ENCODE measurements at regions not wholly inside any gene's neighbourhood (a gene's known extent, or its start where the extent isn't known, plus 50 kb on each side); places are given as distances from the start of the nearest gene placed in this dataset.

DNA sequence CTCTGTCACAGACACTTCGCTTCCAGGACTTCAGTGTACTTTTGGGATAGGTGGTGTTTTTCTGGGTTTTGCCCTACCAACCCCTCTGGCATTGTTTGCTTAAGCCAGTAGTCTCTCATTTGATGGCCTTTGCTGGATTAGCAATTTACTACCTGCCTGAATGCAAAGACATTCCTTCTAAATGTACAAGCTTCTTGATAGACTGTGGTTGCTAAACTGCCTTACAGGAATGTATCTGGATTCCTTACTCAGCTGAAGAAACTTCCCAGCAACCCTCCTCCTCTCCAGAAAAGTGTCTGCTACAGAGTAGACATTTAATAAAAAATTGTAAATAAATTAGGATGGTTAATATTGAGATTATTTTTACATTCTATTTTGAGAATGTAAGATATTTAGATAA is 1916.7 kb downstream of the EFNA5 start:
- Histone ChIP-seq H3K27me3 (ENCODE audit: control insufficient read depth in 1 of 2, insufficient read depth in 2 of 2, low read length in 2 of 2) (no peaks in the 10 kb centered on the region), H3K27ac (ENCODE audit: low read length) (no peak overlapping the region), H3K4me1 (ENCODE audit: control insufficient read depth, insufficient read depth, low read length) (no peaks in the 10 kb centered on the region), H3K9ac (ENCODE audit: low read length in 2 of 2) (no peak overlapping the region), H3K9me3 (ENCODE audit: control insufficient read depth in 2 of 2, low read length in 2 of 2) (peaks cover under 1% of the 10 kb centered on the region in 2 donors), H3K4me3 (ENCODE audit: low read length in 2 of 2) (no peak overlapping the region), H3K36me3 (ENCODE audit: control insufficient read depth in 2 of 2, insufficient read depth in 2 of 2, low read length in 2 of 2) (no peaks in the 10 kb centered on the region)

DNA sequence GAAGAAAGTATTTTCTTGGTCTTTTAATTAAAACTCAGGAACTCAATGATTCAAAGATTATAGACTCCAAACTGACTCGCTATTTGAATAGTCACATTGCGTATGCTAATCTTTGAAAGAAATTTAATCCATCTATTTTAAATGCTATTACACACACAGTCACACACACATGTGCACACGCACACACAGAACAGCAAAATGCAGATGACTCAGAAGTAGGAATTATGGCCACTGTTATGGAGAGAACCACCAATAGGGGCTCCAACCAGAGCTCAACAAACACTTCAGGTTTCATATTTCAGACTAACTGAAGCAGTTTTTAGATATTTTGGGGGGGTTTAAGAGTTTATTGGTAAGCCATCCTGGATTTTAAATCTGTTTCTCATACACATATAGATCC is 1917.9 kb downstream of the EFNA5 start:
- no peaks in the 10 kb centered on the region for H3K4me1 ChIP-seq (ENCODE audit: control insufficient read depth, insufficient read depth, low read length)
- no peak overlapping the region for H3K4me3 ChIP-seq (ENCODE audit: low read length in 2 of 2)
- H3K27ac ChIP-seq (ENCODE audit: low read length) = no peak overlapping the region
- H3K36me3 ChIP-seq (ENCODE audit: control insufficient read depth in 2 of 2, insufficient read depth in 2 of 2, low read length in 2 of 2) = no peaks in the 10 kb centered on the region
- H3K9ac ChIP-seq (ENCODE audit: low read length in 2 of 2) = no peak overlapping the region
- no peaks in the 10 kb centered on the region for H3K9me3 ChIP-seq (ENCODE audit: control insufficient read depth in 2 of 2, low read length in 2 of 2)
- H3K27me3 ChIP-seq (ENCODE audit: control insufficient read depth in 1 of 2, insufficient read depth in 2 of 2, low read length in 2 of 2) = no peaks in the 10 kb centered on the region

DNA sequence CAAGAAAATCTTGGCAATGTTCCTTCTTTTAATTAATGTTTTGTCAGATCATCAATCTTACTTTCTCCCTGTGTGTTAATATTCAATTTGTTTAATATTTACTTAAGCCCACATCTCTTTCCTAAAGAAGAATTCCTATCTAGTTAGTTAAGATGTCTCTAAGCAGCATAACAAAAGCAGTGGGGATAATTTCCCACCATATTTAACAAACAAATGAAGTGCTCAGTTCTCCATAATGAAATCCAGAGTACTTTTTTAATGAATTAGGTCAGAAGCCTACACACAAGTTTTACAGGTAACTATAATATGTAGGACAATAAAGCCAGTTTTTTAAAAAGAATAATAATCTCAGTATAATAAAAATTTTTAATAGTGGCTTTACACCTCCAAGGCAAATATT is 1918.8 kb downstream of the EFNA5 start:
- no peaks in the 10 kb centered on the region for H3K9me3 ChIP-seq (ENCODE audit: control insufficient read depth in 2 of 2, low read length in 2 of 2)
- no peaks in the 10 kb centered on the region for H3K4me1 ChIP-seq (ENCODE audit: control insufficient read depth, insufficient read depth, low read length)
- H3K36me3 ChIP-seq (ENCODE audit: control insufficient read depth in 2 of 2, insufficient read depth in 2 of 2, low read length in 2 of 2) = no peaks in the 10 kb centered on the region
- no peaks in the 10 kb centered on the region for H3K27me3 ChIP-seq (ENCODE audit: control insufficient read depth in 1 of 2, insufficient read depth in 2 of 2, low read length in 2 of 2)
- H3K9ac ChIP-seq (ENCODE audit: low read length in 2 of 2) = no peak overlapping the region
- H3K27ac ChIP-seq (ENCODE audit: low read length) = no peak overlapping the region
- H3K4me3 ChIP-seq (ENCODE audit: low read length in 2 of 2) = no peak overlapping the region

DNA sequence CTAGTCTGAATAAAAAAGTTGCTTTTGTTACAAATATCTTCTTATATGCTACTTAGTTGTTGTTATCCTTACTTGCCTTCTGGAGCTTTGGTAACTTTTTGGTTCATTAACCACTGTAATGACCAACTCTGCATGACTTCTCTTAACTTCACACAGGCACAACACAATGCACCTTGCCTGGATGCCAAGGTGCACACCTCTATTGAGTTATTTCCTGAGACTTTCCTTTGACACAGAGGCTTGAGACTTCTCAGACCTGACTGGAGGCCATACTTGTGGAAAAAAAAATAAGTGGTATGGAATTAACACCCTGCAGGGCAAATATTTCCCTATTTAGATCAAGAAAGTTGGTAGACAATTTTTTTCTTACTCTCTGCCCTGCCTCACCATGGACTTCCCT is 1925.6 kb downstream of the EFNA5 start:
- H3K9me3 ChIP-seq (ENCODE audit: control insufficient read depth in 2 of 2, low read length in 2 of 2) = no peaks in the 10 kb centered on the region
- no peak overlapping the region for H3K27ac ChIP-seq (ENCODE audit: low read length)
- no peak overlapping the region for H3K4me3 ChIP-seq (ENCODE audit: low read length in 2 of 2)
- no peaks in the 10 kb centered on the region for H3K36me3 ChIP-seq (ENCODE audit: control insufficient read depth in 2 of 2, insufficient read depth in 2 of 2, low read length in 2 of 2)
- no peaks in the 10 kb centered on the region for H3K4me1 ChIP-seq (ENCODE audit: control insufficient read depth, insufficient read depth, low read length)
- H3K27me3 ChIP-seq (ENCODE audit: control insufficient read depth in 1 of 2, insufficient read depth in 2 of 2, low read length in 2 of 2) = no peaks in the 10 kb centered on the region
- no peak overlapping the region for H3K9ac ChIP-seq (ENCODE audit: low read length in 2 of 2)

DNA sequence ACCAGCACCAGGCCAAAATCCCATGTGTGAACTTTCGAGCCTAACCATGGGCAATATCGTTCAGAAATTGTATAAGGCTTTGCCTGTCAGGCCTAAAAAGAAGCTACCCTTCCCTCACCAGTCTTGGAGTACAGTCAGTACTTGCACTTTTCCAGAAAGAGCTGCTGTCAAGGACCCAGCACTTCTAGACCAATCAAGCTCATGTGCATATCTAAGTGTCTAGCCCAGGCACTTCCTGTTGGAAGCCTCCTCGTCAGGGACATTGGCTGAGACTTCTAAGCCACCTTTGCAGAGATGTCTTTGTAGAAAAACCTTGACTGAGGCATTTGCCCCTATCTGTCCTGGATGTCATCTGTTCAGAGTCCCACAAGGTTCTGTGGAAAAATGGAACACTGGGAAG is 1930.5 kb downstream of the EFNA5 start:
- Histone ChIP-seq H3K36me3 (ENCODE audit: control insufficient read depth in 2 of 2, insufficient read depth in 2 of 2, low read length in 2 of 2) (no peaks in the 10 kb centered on the region), H3K27ac (ENCODE audit: low read length) (no peak overlapping the region), H3K9me3 (ENCODE audit: control insufficient read depth in 2 of 2, low read length in 2 of 2) (no peaks in the 10 kb centered on the region), H3K9ac (ENCODE audit: low read length in 2 of 2) (no peak overlapping the region), H3K27me3 (ENCODE audit: control insufficient read depth in 1 of 2, insufficient read depth in 2 of 2, low read length in 2 of 2) (no peaks in the 10 kb centered on the region), H3K4me3 (ENCODE audit: low read length in 2 of 2) (no peak overlapping the region), H3K4me1 (ENCODE audit: control insufficient read depth, insufficient read depth, low read length) (no peaks in the 10 kb centered on the region)

DNA sequence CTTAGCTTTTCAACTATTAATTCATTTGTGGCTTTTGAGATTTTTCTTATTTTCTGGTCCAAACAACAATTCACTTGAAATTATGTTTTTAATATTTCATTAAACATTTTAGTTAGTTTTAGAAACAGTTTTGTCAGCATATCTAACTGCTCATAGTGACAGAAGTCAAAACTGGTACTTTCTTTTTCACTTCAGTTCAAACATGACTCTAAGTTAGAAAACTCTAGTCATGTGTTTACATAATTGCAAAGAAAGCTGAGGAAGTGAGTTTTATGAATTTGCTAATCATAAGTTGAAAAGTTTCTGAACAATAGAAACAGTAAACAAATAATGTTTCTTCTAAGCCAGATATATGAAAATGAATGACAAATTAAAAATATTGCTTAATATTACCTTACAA is 1931.0 kb downstream of the EFNA5 start:
- H3K4me3 ChIP-seq (ENCODE audit: low read length in 2 of 2) = no peak overlapping the region
- H3K36me3 ChIP-seq (ENCODE audit: control insufficient read depth in 2 of 2, insufficient read depth in 2 of 2, low read length in 2 of 2) = no peaks in the 10 kb centered on the region

DNA sequence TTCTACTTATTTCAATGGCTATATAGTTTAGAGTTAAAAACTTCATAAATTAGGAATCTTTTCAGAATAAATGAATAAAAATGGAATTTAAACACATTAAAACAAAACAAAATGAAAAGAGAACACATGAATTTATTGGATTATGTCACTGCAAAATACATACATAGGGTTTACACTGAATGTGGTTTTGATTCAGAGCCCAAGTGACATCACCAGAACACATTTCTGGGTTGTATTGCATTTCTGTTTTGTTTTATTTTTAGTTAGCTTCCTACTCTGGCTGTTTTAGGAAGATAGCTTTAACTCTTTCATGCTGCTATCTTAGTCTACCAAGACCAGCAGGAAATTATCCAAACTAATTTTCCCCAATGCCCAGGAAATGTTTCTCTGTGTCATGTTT is 1935.0 kb downstream of the EFNA5 start:
- no peaks in the 10 kb centered on the region for H3K36me3 ChIP-seq (ENCODE audit: control insufficient read depth in 2 of 2, insufficient read depth in 2 of 2, low read length in 2 of 2)
- H3K4me1 ChIP-seq (ENCODE audit: control insufficient read depth, insufficient read depth, low read length) = no peaks in the 10 kb centered on the region
- H3K27ac ChIP-seq (ENCODE audit: low read length) = no peak overlapping the region
- no peak overlapping the region for H3K4me3 ChIP-seq (ENCODE audit: low read length in 2 of 2)
- H3K9ac ChIP-seq (ENCODE audit: low read length in 2 of 2) = no peak overlapping the region
- no peaks in the 10 kb centered on the region for H3K9me3 ChIP-seq (ENCODE audit: control insufficient read depth in 2 of 2, low read length in 2 of 2)
- H3K27me3 ChIP-seq (ENCODE audit: control insufficient read depth in 1 of 2, insufficient read depth in 2 of 2, low read length in 2 of 2) = no peaks in the 10 kb centered on the region

More for the DNA sequence above, 1931.0 kb downstream of the EFNA5 start:
- H3K9ac ChIP-seq (ENCODE audit: low read length in 2 of 2) = no peak overlapping the region
- H3K27ac ChIP-seq (ENCODE audit: low read length) = no peak overlapping the region
- no peaks in the 10 kb centered on the region for H3K27me3 ChIP-seq (ENCODE audit: control insufficient read depth in 1 of 2, insufficient read depth in 2 of 2, low read length in 2 of 2)
- no peaks in the 10 kb centered on the region for H3K4me1 ChIP-seq (ENCODE audit: control insufficient read depth, insufficient read depth, low read length)
- no peaks in the 10 kb centered on the region for H3K9me3 ChIP-seq (ENCODE audit: control insufficient read depth in 2 of 2, low read length in 2 of 2)

DNA sequence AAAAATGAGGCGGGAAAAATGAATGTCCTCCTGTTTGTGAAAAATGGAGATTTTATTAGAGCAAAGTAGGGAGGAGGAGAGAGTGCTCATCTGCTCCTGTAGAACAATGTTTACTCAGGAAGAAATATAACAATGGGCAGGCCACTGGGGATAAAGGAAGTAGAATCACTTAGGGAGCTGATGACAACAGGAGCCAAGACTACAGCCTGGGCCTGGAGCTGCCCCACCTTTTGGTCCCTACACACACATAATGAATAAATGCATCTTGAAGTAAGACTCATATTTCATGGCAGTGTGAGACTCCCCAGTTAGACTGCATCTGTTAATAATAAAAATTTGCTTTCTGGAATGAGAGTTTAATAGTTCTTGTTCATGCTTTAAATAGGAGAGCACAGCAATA is 1939.8 kb downstream of the EFNA5 start:
- Histone ChIP-seq H3K4me1 (ENCODE audit: control insufficient read depth, insufficient read depth, low read length) (no peaks in the 10 kb centered on the region), H3K4me3 (ENCODE audit: low read length in 2 of 2) (no peak overlapping the region), H3K9ac (ENCODE audit: low read length in 2 of 2) (no peak overlapping the region), H3K36me3 (ENCODE audit: control insufficient read depth in 2 of 2, insufficient read depth in 2 of 2, low read length in 2 of 2) (no peaks in the 10 kb centered on the region), H3K27ac (ENCODE audit: low read length) (no peak overlapping the region), H3K9me3 (ENCODE audit: control insufficient read depth in 2 of 2, low read length in 2 of 2) (no peaks in the 10 kb centered on the region), H3K27me3 (ENCODE audit: control insufficient read depth in 1 of 2, insufficient read depth in 2 of 2, low read length in 2 of 2) (no peaks in the 10 kb centered on the region)

DNA sequence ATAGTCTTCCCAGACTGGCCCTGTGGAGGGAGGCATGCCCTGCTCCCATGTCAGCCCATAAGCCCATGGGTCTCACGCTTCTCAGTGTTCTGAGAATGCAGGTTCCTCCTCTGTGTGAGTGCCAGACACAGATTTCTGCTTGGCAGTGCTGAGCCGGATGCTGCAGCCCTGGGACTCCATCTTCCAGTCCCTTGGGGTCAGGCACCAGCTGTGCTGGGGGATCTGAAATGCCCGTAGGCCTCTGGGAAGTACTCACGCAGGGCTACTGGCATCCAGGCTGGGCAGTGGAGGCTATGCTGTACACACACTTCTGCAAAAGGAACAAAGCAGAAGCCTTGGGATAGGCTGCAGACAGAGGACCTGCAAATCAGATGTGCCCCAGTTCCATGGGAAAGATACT is 1944.6 kb downstream of the EFNA5 start:
- H3K4me3 ChIP-seq (ENCODE audit: low read length in 2 of 2) = no peak overlapping the region
- no peaks in the 10 kb centered on the region for H3K27me3 ChIP-seq (ENCODE audit: control insufficient read depth in 1 of 2, insufficient read depth in 2 of 2, low read length in 2 of 2)
- H3K4me1 ChIP-seq (ENCODE audit: control insufficient read depth, insufficient read depth, low read length) = no peaks in the 10 kb centered on the region
- no peak overlapping the region for H3K27ac ChIP-seq (ENCODE audit: low read length)
- H3K9ac ChIP-seq (ENCODE audit: low read length in 2 of 2) = no peak overlapping the region
- H3K36me3 ChIP-seq (ENCODE audit: control insufficient read depth in 2 of 2, insufficient read depth in 2 of 2, low read length in 2 of 2) = no peaks in the 10 kb centered on the region
- no peaks in the 10 kb centered on the region for H3K9me3 ChIP-seq (ENCODE audit: control insufficient read depth in 2 of 2, low read length in 2 of 2)

DNA sequence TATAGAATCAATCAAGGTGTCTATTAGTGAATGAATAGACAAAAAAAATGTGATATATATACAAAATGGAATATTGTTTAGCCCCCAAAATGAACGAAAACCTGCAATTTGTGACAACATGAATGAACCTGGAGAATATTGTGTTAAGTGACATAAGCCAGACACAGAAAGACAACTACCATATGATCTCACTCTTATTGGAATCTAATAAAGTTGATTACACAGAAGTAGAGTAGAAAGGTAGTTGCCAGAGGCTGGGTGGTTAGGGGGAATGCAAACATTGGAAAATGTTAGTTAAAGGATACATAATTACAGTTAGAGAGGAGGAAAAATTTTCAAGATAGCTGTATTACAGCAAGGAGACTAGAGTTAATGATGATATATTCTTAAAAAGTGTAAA is 1962.3 kb downstream of the EFNA5 start:
- no peak overlapping the region for H3K9ac ChIP-seq (ENCODE audit: low read length in 2 of 2)
- H3K9me3 ChIP-seq (ENCODE audit: control insufficient read depth in 2 of 2, low read length in 2 of 2) = no peaks in the 10 kb centered on the region
- H3K4me1 ChIP-seq (ENCODE audit: control insufficient read depth, insufficient read depth, low read length) = no peaks in the 10 kb centered on the region
- no peak overlapping the region for H3K4me3 ChIP-seq (ENCODE audit: low read length in 2 of 2)
- H3K27ac ChIP-seq (ENCODE audit: low read length) = no peak overlapping the region
- no peaks in the 10 kb centered on the region for H3K27me3 ChIP-seq (ENCODE audit: control insufficient read depth in 1 of 2, insufficient read depth in 2 of 2, low read length in 2 of 2)
- no peaks in the 10 kb centered on the region for H3K36me3 ChIP-seq (ENCODE audit: control insufficient read depth in 2 of 2, insufficient read depth in 2 of 2, low read length in 2 of 2)

DNA sequence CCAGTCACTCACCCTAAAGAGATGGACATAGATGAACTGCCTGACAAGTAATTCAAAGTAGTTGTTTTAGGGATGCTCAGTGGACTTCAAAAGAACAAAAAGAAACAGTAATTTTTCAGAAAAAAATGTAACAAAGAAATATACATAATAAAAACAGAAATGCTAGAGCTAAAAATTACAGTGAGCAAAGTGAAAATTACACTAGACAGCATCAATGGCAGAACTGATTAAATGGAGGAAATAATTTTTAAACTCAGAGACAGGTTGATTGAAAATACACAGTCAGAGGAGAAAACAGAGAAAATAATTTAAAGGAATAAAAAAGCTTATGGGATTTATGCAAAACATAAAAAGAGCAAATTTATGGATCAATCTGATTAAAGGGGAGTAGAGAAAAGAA is 1968.4 kb downstream of the EFNA5 start:
- H3K27ac ChIP-seq (ENCODE audit: low read length) = no peak overlapping the region
- H3K4me1 ChIP-seq (ENCODE audit: control insufficient read depth, insufficient read depth, low read length) = no peaks in the 10 kb centered on the region
- H3K4me3 ChIP-seq (ENCODE audit: low read length in 2 of 2) = no peak overlapping the region
- no peaks in the 10 kb centered on the region for H3K27me3 ChIP-seq (ENCODE audit: control insufficient read depth in 1 of 2, insufficient read depth in 2 of 2, low read length in 2 of 2)
- no peaks in the 10 kb centered on the region for H3K9me3 ChIP-seq (ENCODE audit: control insufficient read depth in 2 of 2, low read length in 2 of 2)
- no peak overlapping the region for H3K9ac ChIP-seq (ENCODE audit: low read length in 2 of 2)
- no peaks in the 10 kb centered on the region for H3K36me3 ChIP-seq (ENCODE audit: control insufficient read depth in 2 of 2, insufficient read depth in 2 of 2, low read length in 2 of 2)

DNA sequence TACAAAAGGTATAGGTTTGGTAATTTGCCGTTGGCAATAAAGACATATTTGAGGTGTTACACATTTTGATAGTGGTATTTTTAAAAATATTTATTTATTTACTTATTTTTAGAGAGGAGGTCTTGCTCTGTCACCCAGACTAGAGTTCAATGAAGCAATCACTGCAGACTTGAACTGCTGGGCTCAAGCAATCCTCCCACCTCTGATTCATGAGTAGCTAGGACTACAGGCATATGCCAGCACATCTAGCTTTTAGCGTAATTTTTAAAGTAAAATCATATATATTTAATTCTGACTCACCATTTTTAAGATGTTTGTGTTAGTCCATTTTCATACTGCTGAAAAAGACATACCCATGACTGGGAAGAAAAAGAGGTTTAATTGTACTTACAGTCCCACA is 1974.3 kb downstream of the EFNA5 start:
- Histone ChIP-seq H3K9ac (ENCODE audit: low read length in 2 of 2) (no peak overlapping the region), H3K9me3 (ENCODE audit: control insufficient read depth in 2 of 2, low read length in 2 of 2) (no peaks in the 10 kb centered on the region), H3K4me1 (ENCODE audit: control insufficient read depth, insufficient read depth, low read length) (no peaks in the 10 kb centered on the region), H3K4me3 (ENCODE audit: low read length in 2 of 2) (no peak overlapping the region), H3K27ac (ENCODE audit: low read length) (no peak overlapping the region), H3K36me3 (ENCODE audit: control insufficient read depth in 2 of 2, insufficient read depth in 2 of 2, low read length in 2 of 2) (no peaks in the 10 kb centered on the region), H3K27me3 (ENCODE audit: control insufficient read depth in 1 of 2, insufficient read depth in 2 of 2, low read length in 2 of 2) (no peaks in the 10 kb centered on the region)
